ENCODE measurements at regions not wholly inside any gene's neighbourhood (a gene's known extent, or its start where the extent isn't known, plus 50 kb on each side); places are given as distances from the start of the nearest gene placed in this dataset.

DNA sequence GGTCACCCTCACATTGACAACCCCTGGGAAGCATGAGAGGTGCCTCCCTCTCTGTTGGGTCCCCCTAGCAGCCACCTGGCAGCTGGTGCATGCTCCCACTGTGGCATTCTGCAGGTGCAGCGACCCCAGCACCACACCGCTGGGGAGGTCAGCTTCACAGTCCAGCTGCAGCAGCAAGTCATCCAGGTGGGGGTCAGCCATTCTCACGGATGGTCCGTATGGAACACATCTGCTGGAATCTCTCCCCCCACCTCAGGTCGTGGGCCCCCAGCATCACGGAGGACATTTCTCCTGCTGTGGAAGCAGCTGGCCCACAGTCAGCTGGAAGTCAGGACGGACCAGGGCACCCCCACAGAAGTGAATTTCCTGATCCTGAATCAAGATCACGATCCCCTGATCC lies 201.3 kb downstream of the COG6 start:
- H3K27me3 Mint-ChIP-seq (ENCODE audit: low read depth, unreplicated experiment) = no peaks in the 10 kb centered on the region
- FAIRE-seq (no peak), DNase-seq (ENCODE audit: low read depth) (no peak)
- Histone ChIP-seq H3K4me2 (ENCODE audit: low read length) (no peak overlapping the region), H3K27me3 (ENCODE audit: insufficient read depth, low read length) (no peaks in the 10 kb centered on the region), H3K27ac (ENCODE audit: low read depth, low read length) (no peak overlapping the region), H3K4me1 (ENCODE audit: insufficient read depth, low read length) (no peaks in the 10 kb centered on the region), H3K4me3 (ENCODE audit: insufficient read depth, low read depth, low read length) (no peak overlapping the region), H3K9ac (ENCODE audit: low read length) (no peak overlapping the region), H2AFZ (ENCODE audit: low read depth, low read length) (no peak overlapping the region), H3K9me3 (ENCODE audit: insufficient read depth, low read depth, low read length) (no peaks in the 10 kb centered on the region), H3K79me2 (ENCODE audit: insufficient read depth, low read length) (no peaks in the 10 kb centered on the region), H3K36me3 (ENCODE audit: insufficient read depth, low read length) (no peaks in the 10 kb centered on the region), H4K20me1 (ENCODE audit: insufficient read depth, low read length) (no peaks in the 10 kb centered on the region)
- no peak overlapping the region for H3K27ac Mint-ChIP-seq (ENCODE audit: unreplicated experiment)
- H3K9me3 Mint-ChIP-seq (ENCODE audit: unreplicated experiment) = peaks cover 6% of the 10 kb centered on the region
- TF ChIP-seq EZH2 (IDR thresholded peaks at IDR 0.05; ENCODE audit: insufficient read depth, low read length) = no peak
- TF ChIP-seq, protein P1, sequence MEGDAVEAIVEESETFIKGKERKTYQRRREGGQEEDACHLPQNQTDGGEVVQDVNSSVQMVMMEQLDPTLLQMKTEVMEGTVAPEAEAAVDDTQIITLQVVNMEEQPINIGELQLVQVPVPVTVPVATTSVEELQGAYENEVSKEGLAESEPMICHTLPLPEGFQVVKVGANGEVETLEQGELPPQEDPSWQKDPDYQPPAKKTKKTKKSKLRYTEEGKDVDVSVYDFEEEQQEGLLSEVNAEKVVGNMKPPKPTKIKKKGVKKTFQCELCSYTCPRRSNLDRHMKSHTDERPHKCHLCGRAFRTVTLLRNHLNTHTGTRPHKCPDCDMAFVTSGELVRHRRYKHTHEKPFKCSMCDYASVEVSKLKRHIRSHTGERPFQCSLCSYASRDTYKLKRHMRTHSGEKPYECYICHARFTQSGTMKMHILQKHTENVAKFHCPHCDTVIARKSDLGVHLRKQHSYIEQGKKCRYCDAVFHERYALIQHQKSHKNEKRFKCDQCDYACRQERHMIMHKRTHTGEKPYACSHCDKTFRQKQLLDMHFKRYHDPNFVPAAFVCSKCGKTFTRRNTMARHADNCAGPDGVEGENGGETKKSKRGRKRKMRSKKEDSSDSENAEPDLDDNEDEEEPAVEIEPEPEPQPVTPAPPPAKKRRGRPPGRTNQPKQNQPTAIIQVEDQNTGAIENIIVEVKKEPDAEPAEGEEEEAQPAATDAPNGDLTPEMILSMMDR (IDR thresholded peaks at IDR 0.05; ENCODE audit: insufficient read depth, low read depth, low read length) = no peak
- H3K36me3 Mint-ChIP-seq (ENCODE audit: low read depth, unreplicated experiment) = no peaks in the 10 kb centered on the region
- no peaks in the 10 kb centered on the region for H3K4me1 Mint-ChIP-seq (ENCODE audit: low read depth, unreplicated experiment)
- H3K4me3 Mint-ChIP-seq (ENCODE audit: unreplicated experiment) = no peak overlapping the region

DNA sequence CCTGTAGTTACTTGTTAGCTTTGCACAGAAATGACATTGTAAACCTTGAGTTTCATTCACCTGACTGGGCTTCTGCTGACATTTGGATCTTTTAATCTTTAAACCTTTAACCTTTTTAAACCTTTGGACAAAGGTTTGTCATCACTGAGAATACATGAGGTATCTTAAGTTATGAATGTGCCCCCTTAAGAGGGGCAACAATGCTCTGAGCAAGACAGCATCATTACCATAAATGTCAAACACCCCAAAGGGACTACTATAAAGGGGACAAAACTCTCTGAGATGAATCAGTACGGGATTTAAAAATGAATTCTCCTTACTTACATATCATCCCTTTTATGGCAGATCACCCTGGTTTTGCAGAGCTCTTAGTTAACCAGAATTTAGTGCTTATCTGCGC lies 203.3 kb downstream of the COG6 start:
- Histone ChIP-seq H4K20me1 (ENCODE audit: insufficient read depth, low read length) (no peaks in the 10 kb centered on the region), H3K27ac (ENCODE audit: low read depth, low read length) (no peak overlapping the region)
- no peak overlapping the region for H3K27ac Mint-ChIP-seq (ENCODE audit: unreplicated experiment)

DNA sequence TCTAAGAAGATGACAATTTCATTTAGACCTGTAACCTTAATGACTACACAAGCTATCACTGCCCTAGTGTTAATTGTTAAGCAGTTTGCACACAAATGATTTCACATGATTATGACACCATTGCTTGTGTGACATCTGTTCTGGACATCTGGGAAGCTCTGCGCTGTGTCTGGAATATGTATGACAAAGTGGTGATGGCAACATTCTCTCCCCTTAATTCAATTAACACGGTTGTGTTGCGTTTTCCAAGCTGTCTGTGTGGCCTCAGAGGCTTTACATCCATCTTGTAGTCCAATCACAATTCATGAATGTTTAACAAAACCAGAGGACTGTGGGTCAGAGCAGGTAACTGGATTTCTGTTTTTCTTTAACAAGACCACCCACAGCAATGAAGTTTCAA lies 204.4 kb downstream of the COG6 start:
- no peak for DNase-seq (ENCODE audit: low read depth)
- Mint-ChIP-seq H3K27me3 (ENCODE audit: low read depth, unreplicated experiment) (no peaks in the 10 kb centered on the region), H3K4me3 (ENCODE audit: unreplicated experiment) (no peak overlapping the region), H3K27ac (ENCODE audit: unreplicated experiment) (no peak overlapping the region), H3K36me3 (ENCODE audit: low read depth, unreplicated experiment) (no peaks in the 10 kb centered on the region), H3K4me1 (ENCODE audit: low read depth, unreplicated experiment) (no peaks in the 10 kb centered on the region), H3K9me3 (ENCODE audit: unreplicated experiment) (no peaks in the 10 kb centered on the region)
- no peaks in the 10 kb centered on the region for H3K36me3 ChIP-seq (ENCODE audit: insufficient read depth, low read length)
- H3K9me3 ChIP-seq (ENCODE audit: insufficient read depth, low read depth, low read length) = no peaks in the 10 kb centered on the region
- H3K27ac ChIP-seq (ENCODE audit: low read depth, low read length) = no peak overlapping the region
- H3K4me2 ChIP-seq (ENCODE audit: low read length) = no peak overlapping the region
- H3K9ac ChIP-seq (ENCODE audit: low read length) = no peak overlapping the region
- H3K4me1 ChIP-seq (ENCODE audit: insufficient read depth, low read length) = no peaks in the 10 kb centered on the region
- no peak for FAIRE-seq
- H3K27me3 ChIP-seq (ENCODE audit: insufficient read depth, low read length) = no peaks in the 10 kb centered on the region
- no peak overlapping the region for H2AFZ ChIP-seq (ENCODE audit: low read depth, low read length)
- no peaks in the 10 kb centered on the region for H3K79me2 ChIP-seq (ENCODE audit: insufficient read depth, low read length)
- no peaks in the 10 kb centered on the region for H4K20me1 ChIP-seq (ENCODE audit: insufficient read depth, low read length)
- TF ChIP-seq, protein P1 (IDR thresholded peaks at IDR 0.05; ENCODE audit: insufficient read depth, low read depth, low read length) = no peak
- TF ChIP-seq EZH2 (IDR thresholded peaks at IDR 0.05; ENCODE audit: insufficient read depth, low read length) = no peak
- H3K4me3 ChIP-seq (ENCODE audit: insufficient read depth, low read depth, low read length) = no peak overlapping the region

More for the DNA sequence above, 203.3 kb downstream of the COG6 start:
- FAIRE-seq (no peak), DNase-seq (ENCODE audit: low read depth) (no peak)
- Histone ChIP-seq H3K4me2 (ENCODE audit: low read length) (no peak overlapping the region), H3K27me3 (ENCODE audit: insufficient read depth, low read length) (no peaks in the 10 kb centered on the region), H3K9ac (ENCODE audit: low read length) (no peak overlapping the region), H3K36me3 (ENCODE audit: insufficient read depth, low read length) (no peaks in the 10 kb centered on the region), H2AFZ (ENCODE audit: low read depth, low read length) (no peak overlapping the region), H3K79me2 (ENCODE audit: insufficient read depth, low read length) (no peaks in the 10 kb centered on the region), H3K4me1 (ENCODE audit: insufficient read depth, low read length) (no peaks in the 10 kb centered on the region), H3K4me3 (ENCODE audit: insufficient read depth, low read depth, low read length) (no peak overlapping the region), H3K9me3 (ENCODE audit: insufficient read depth, low read depth, low read length) (no peaks in the 10 kb centered on the region)
- no peaks in the 10 kb centered on the region for H3K27me3 Mint-ChIP-seq (ENCODE audit: low read depth, unreplicated experiment)
- no peak overlapping the region for H3K4me3 Mint-ChIP-seq (ENCODE audit: unreplicated experiment)
- no peaks in the 10 kb centered on the region for H3K4me1 Mint-ChIP-seq (ENCODE audit: low read depth, unreplicated experiment)
- no peaks in the 10 kb centered on the region for H3K9me3 Mint-ChIP-seq (ENCODE audit: unreplicated experiment)
- H3K36me3 Mint-ChIP-seq (ENCODE audit: low read depth, unreplicated experiment) = no peaks in the 10 kb centered on the region
- TF ChIP-seq, protein P1 (IDR thresholded peaks at IDR 0.05; ENCODE audit: insufficient read depth, low read depth, low read length) = no peak
- TF ChIP-seq EZH2 (IDR thresholded peaks at IDR 0.05; ENCODE audit: insufficient read depth, low read length) = no peak

Data from astrocyte (in vitro differentiated cells and primary cell).